ENCODE measurements at regions not wholly inside any gene's neighbourhood (a gene's known extent, or its start where the extent isn't known, plus 50 kb on each side); places are given as distances from the start of the nearest gene placed in this dataset.
"Not testable (repeated sequence)": the region's sequence is repeated elsewhere in the genome, so short reads cannot be mapped to it uniquely, and the experiment has no call there.

DNA sequence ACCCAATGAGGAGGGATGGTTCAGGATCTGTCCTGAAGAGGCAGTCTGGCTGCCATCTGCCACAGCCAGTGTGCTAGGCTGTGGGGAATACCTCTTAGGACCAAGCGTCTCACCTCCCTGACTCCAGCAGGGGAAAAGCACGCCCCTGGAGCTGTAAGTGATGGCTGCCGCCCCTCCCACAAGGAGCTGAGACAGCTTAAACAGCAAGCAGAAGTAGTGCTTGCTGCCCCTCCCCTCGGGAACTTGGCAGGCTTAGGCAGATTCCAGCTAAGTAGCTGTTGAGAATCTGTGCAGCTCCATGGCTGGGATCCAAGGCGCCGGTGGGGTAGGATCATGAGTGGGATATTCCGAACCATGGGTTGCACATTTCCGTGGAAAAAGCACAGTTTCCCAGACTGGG is 360.4 kb upstream of the MDGA2 start:
- peak; percentile 28 for DNase-seq (ENCODE audit: low spot score)
- Mint-ChIP-seq H3K9me3 (peaks cover 19% of the 10 kb centered on the region), H3K4me1 (no peaks in the 10 kb centered on the region), H3K27ac (no peak overlapping the region), H3K36me3 (no peaks in the 10 kb centered on the region), H3K27me3 (ENCODE audit: insufficient read depth, low read depth) (peaks cover 4% of the 10 kb centered on the region), H3K4me3 (no peak overlapping the region)
- H3K27me3 ChIP-seq, result no peaks in the 10 kb centered on the region
- no peaks in the 10 kb centered on the region for H3K36me3 ChIP-seq
- H3F3A ChIP-seq (ENCODE audit: low read depth), result no peaks in the 10 kb centered on the region
- H4K20me1 ChIP-seq (ENCODE audit: low read depth), result no peaks in the 10 kb centered on the region
- no peaks in the 10 kb centered on the region for H3K4me1 ChIP-seq
- no peak overlapping the region for H3K4me3 ChIP-seq
- TF ChIP-seq EZH2phosphoT487 (IDR thresholded peaks at IDR 0.05) (no peak), EZH2 (IDR thresholded peaks at IDR 0.05) (no peak)
- TF ChIP-seq, protein P1, sequence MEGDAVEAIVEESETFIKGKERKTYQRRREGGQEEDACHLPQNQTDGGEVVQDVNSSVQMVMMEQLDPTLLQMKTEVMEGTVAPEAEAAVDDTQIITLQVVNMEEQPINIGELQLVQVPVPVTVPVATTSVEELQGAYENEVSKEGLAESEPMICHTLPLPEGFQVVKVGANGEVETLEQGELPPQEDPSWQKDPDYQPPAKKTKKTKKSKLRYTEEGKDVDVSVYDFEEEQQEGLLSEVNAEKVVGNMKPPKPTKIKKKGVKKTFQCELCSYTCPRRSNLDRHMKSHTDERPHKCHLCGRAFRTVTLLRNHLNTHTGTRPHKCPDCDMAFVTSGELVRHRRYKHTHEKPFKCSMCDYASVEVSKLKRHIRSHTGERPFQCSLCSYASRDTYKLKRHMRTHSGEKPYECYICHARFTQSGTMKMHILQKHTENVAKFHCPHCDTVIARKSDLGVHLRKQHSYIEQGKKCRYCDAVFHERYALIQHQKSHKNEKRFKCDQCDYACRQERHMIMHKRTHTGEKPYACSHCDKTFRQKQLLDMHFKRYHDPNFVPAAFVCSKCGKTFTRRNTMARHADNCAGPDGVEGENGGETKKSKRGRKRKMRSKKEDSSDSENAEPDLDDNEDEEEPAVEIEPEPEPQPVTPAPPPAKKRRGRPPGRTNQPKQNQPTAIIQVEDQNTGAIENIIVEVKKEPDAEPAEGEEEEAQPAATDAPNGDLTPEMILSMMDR (IDR thresholded peaks at IDR 0.05), result no peak
- no peak overlapping the region for H3K9ac ChIP-seq
- no peak overlapping the region for H3K4me2 ChIP-seq
- no peaks in the 10 kb centered on the region for H3K9me3 ChIP-seq (ENCODE audit: low read depth)
- no peaks in the 10 kb centered on the region for H3K79me2 ChIP-seq (ENCODE audit: low read depth)
- H3K27ac ChIP-seq, result no peak overlapping the region
- H2AFZ ChIP-seq (replicated peaks), result peak overlapping the region; percentile 31

GRCh38 chr14:48027115-48027514 is 351.7 kb upstream of the MDGA2 start:
- DNase-seq (ENCODE audit: low spot score), result no peak
- Histone ChIP-seq H4K20me1 (ENCODE audit: low read depth) (no peaks in the 10 kb centered on the region), H3K79me2 (ENCODE audit: low read depth) (no peaks in the 10 kb centered on the region), H3K27me3 (no peaks in the 10 kb centered on the region), H3K4me2 (no peak overlapping the region), H3K9ac (no peak overlapping the region), H3K9me3 (ENCODE audit: low read depth) (no peaks in the 10 kb centered on the region), H3F3A (ENCODE audit: low read depth) (no peaks in the 10 kb centered on the region), H3K4me3 (no peak overlapping the region), H3K27ac (no peak overlapping the region), H3K36me3 (no peaks in the 10 kb centered on the region), H2AFZ (replicated peaks) (no peak overlapping the region), H3K4me1 (no peaks in the 10 kb centered on the region)
- H3K4me1 Mint-ChIP-seq, result no peaks in the 10 kb centered on the region
- H3K27ac Mint-ChIP-seq, result no peak overlapping the region
- TF ChIP-seq, protein P1 (IDR thresholded peaks at IDR 0.05), result no peak
- TF ChIP-seq EZH2 (IDR thresholded peaks at IDR 0.05), result no peak
- no peak for TF ChIP-seq EZH2phosphoT487 (IDR thresholded peaks at IDR 0.05)
- peaks cover 9% of the 10 kb centered on the region for H3K9me3 Mint-ChIP-seq
- H3K4me3 Mint-ChIP-seq, result no peak overlapping the region
- no peaks in the 10 kb centered on the region for H3K36me3 Mint-ChIP-seq
- H3K27me3 Mint-ChIP-seq (ENCODE audit: insufficient read depth, low read depth), result no peaks in the 10 kb centered on the region

GRCh38 chr14:48023881-48024280 is 348.5 kb upstream of the MDGA2 start:
- Mint-ChIP-seq H3K9me3 (no peaks in the 10 kb centered on the region), H3K27ac (no peak overlapping the region), H3K36me3 (no peaks in the 10 kb centered on the region), H3K27me3 (ENCODE audit: insufficient read depth, low read depth) (no peaks in the 10 kb centered on the region), H3K4me3 (no peak overlapping the region), H3K4me1 (no peaks in the 10 kb centered on the region)
- Histone ChIP-seq H3K27me3 (no peaks in the 10 kb centered on the region), H3K27ac (no peak overlapping the region), H3K9ac (no peak overlapping the region), H3K36me3 (no peaks in the 10 kb centered on the region), H3K4me2 (no peak overlapping the region), H4K20me1 (ENCODE audit: low read depth) (no peaks in the 10 kb centered on the region), H3K4me1 (no peaks in the 10 kb centered on the region), H3F3A (ENCODE audit: low read depth) (no peaks in the 10 kb centered on the region), H3K9me3 (ENCODE audit: low read depth) (no peaks in the 10 kb centered on the region), H3K4me3 (no peak overlapping the region), H2AFZ (replicated peaks) (no peak overlapping the region), H3K79me2 (ENCODE audit: low read depth) (no peaks in the 10 kb centered on the region)
- no peak for DNase-seq (ENCODE audit: low spot score)
- TF ChIP-seq EZH2phosphoT487 (IDR thresholded peaks at IDR 0.05), result no peak
- TF ChIP-seq, protein P1 (IDR thresholded peaks at IDR 0.05), result no peak
- TF ChIP-seq EZH2 (IDR thresholded peaks at IDR 0.05), result no peak

DNA sequence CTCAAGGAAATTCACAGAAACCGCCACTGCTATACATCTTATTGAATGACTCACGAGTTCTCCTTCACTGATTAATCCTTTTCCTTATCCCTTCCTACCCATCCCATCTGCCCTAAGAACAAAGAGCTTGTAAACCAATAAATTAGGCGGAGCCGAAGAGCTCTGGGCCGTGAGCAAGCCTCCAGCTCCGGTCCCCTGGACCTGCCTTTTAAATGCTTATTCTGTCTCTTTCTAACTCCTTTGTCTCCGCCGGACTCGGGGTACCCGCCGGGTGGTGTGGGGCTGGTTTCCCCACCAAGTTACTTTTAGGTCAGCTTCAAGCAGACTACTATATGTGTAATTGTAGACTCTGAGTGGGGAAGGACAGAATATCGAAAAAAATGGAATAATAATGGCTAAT is 336.1 kb upstream of the MDGA2 start:
- peak; percentile 22 for DNase-seq (ENCODE audit: low spot score)

More for the DNA sequence above, 336.1 kb upstream of the MDGA2 start:
- H3K27me3 Mint-ChIP-seq (ENCODE audit: insufficient read depth, low read depth); H4K20me1 ChIP-seq (ENCODE audit: low read depth); H3K9me3 Mint-ChIP-seq; H3K4me2 ChIP-seq; H3K9ac ChIP-seq; H3F3A ChIP-seq (ENCODE audit: low read depth); H3K4me1 ChIP-seq; H3K27me3 ChIP-seq; H3K79me2 ChIP-seq (ENCODE audit: low read depth); H3K4me3 Mint-ChIP-seq; H3K4me3 ChIP-seq; H3K36me3 Mint-ChIP-seq; H3K27ac ChIP-seq; H3K36me3 ChIP-seq; H3K9me3 ChIP-seq (ENCODE audit: low read depth): not testable (repeated sequence)
- peaks cover 26% of the 10 kb centered on the region for H3K4me1 Mint-ChIP-seq
- H3K27ac Mint-ChIP-seq, result peak overlapping the region; percentile 64
- H2AFZ ChIP-seq (replicated peaks), result peak overlapping the region; percentile 60

All from neural progenitor cell (in vitro differentiated cells).